MM.1S (cell line): ENCODE measurements at regions not wholly inside any gene's neighbourhood (a gene's known extent, or its start where the extent isn't known, plus 50 kb on each side); places are given as distances from the start of the nearest gene placed in this dataset.

ENCODE experiments used
- CTCF ChIP-seq: fragments of 300-600 bp; sonication (generic); IDR thresholded peaks from 2 replicates; pipeline ENCODE4 v1.5.1; 2016; ENCODE audit warnings: antibody characterized with exemption, low read length, mixed read lengths
- EZH2phosphoT487 ChIP-seq: fragments of 300-600 bp; sonication (generic); IDR thresholded peaks from 2 replicates; pipeline ENCODE4 v1.6.1; 2018; ENCODE audit warnings: antibody characterized with exemption, low read length

GRCh38 chr4:20639346-20639745, 60.9 kb upstream of the PACRGL start:
- no peak for TF ChIP-seq CTCF
- TF ChIP-seq EZH2phosphoT487: no peak
